ENCODE measurements at regions not wholly inside any gene's neighbourhood (a gene's known extent, or its start where the extent isn't known, plus 50 kb on each side); places are given as distances from the start of the nearest gene placed in this dataset.
A peak's percentile ranks its signal among the peaks of the same experiment; 100 is the strongest.
"Not testable (repeated sequence)": the region's sequence is repeated elsewhere in the genome, so short reads cannot be mapped to it uniquely, and the experiment has no call there.

GRCh38 chr5:145562931-145563330 lies 272.2 kb downstream of the PRELID2 start:
- DNase-seq, result peak; percentile 52

GRCh38 chr5:145558288-145558687 lies 276.9 kb downstream of the PRELID2 start:
- DNase-seq, result no peak

GRCh38 chr5:145557345-145557744 lies 277.8 kb downstream of the PRELID2 start:
- DNase-seq, result peak; percentile 52

GRCh38 chr5:145554399-145554798 lies 280.7 kb downstream of the PRELID2 start:
- DNase-seq, result peak; percentile 82

- DNase-seq, result no peak
Observed at GRCh38 chr5:145553177-145553576, 282.0 kb downstream of the PRELID2 start.

GRCh38 chr5:145551714-145552113 lies 283.4 kb downstream of the PRELID2 start:
- no peak for DNase-seq

- DNase-seq, result no peak
Observed at GRCh38 chr5:145548097-145548496, 287.0 kb downstream of the PRELID2 start.

- no peak for DNase-seq
Observed at GRCh38 chr5:145544401-145544800, 290.7 kb downstream of the PRELID2 start.

- no peak for DNase-seq
Observed at GRCh38 chr5:145543968-145544367, 291.2 kb downstream of the PRELID2 start.

- peak; percentile 4 for DNase-seq
Observed at GRCh38 chr5:145540375-145540774, 294.8 kb downstream of the PRELID2 start.

- no peak for DNase-seq
Observed at GRCh38 chr5:145539201-145539600, 295.9 kb downstream of the PRELID2 start.

GRCh38 chr5:145536133-145536532 lies 299.0 kb downstream of the PRELID2 start:
- DNase-seq, result no peak

- DNase-seq, result peak; percentile 88
Observed at GRCh38 chr5:145531038-145531734, 304.0 kb downstream of the PRELID2 start.

- DNase-seq, result no peak
Observed at GRCh38 chr5:145521523-145521922, 313.6 kb downstream of the PRELID2 start.

GRCh38 chr5:145521066-145521465 lies 314.1 kb downstream of the PRELID2 start:
- no peak for DNase-seq

GRCh38 chr5:145520335-145520734 lies 314.8 kb downstream of the PRELID2 start:
- no peak for DNase-seq

- DNase-seq, result not testable (repeated sequence)
Observed at GRCh38 chr5:145517588-145517987, 317.6 kb downstream of the PRELID2 start.

GRCh38 chr5:145511351-145511750 lies 323.8 kb downstream of the PRELID2 start:
- DNase-seq, result peak; percentile 43

- no peak for DNase-seq
Observed at GRCh38 chr5:145510769-145511168, 324.4 kb downstream of the PRELID2 start.

- peak; percentile 79 for DNase-seq
Observed at GRCh38 chr5:145510324-145510723, 324.8 kb downstream of the PRELID2 start.

- DNase-seq, result no peak
Observed at GRCh38 chr5:145509336-145510136, 325.6 kb downstream of the PRELID2 start.

- no peak for DNase-seq
Observed at GRCh38 chr5:145506185-145506850, 328.8 kb downstream of the PRELID2 start.

GRCh38 chr5:145502906-145503305 lies 332.2 kb downstream of the PRELID2 start:
- no peak for DNase-seq

GRCh38 chr5:145500710-145501109 lies 334.4 kb downstream of the PRELID2 start:
- DNase-seq, result no peak
